ENCODE measurements at regions not wholly inside any gene's neighbourhood (a gene's known extent, or its start where the extent isn't known, plus 50 kb on each side); places are given as distances from the start of the nearest gene placed in this dataset.

GRCh38 chr9:82726424-82727276, 336.3 kb downstream of the RASEF start:
- Histone ChIP-seq H3K4ac (ENCODE audit: low read depth, low read length) (no peak overlapping the region), H2BK20ac (ENCODE audit: low read depth, low read length, poor library complexity, severe bottlenecking) (no peak overlapping the region), H3K79me1 (ENCODE audit: insufficient read depth, low read depth, low read length, poor library complexity, severe bottlenecking) (no peaks in the 10 kb centered on the region), H2BK15ac (ENCODE audit: low read depth, low read length) (no peak overlapping the region), H2BK120ac (ENCODE audit: low read depth, low read length, poor library complexity, severe bottlenecking) (no peak overlapping the region), H3K27me3 (ENCODE audit: insufficient read depth, low read length) (no peaks in the 10 kb centered on the region), H3K9ac (ENCODE audit: extremely low read depth, insufficient read length, low read length) (no peak overlapping the region), H3K18ac (ENCODE audit: insufficient read length, low read depth, low read length) (no peak overlapping the region), H2AFZ (ENCODE audit: low read length) (no peak overlapping the region), H4K91ac (ENCODE audit: insufficient read length, low read depth, low read length) (no peak overlapping the region), H3K79me2 (ENCODE audit: insufficient read depth, low read length) (no peaks in the 10 kb centered on the region), H3K9me3 (ENCODE audit: control insufficient read depth, low read depth, low read length) (no peaks in the 10 kb centered on the region), H4K5ac (ENCODE audit: insufficient read length, low read depth, low read length) (no peak overlapping the region), H3K14ac (ENCODE audit: insufficient read depth, low read length) (no peak overlapping the region), H3K27ac (ENCODE audit: insufficient read length, low read depth, low read length) (no peak overlapping the region), H3K4me2 (ENCODE audit: insufficient read depth, insufficient read length, low read length) (no peak overlapping the region), H2BK5ac (ENCODE audit: insufficient read length, low read length) (no peak overlapping the region), H3K23ac (ENCODE audit: insufficient read length, low read depth, low read length) (no peak overlapping the region), H2AK5ac (ENCODE audit: insufficient read length, low read length) (no peak overlapping the region), H4K8ac (replicated peaks; ENCODE audit: insufficient read length, low read depth, low read length) (no peak overlapping the region), H3T11ph (ENCODE audit: low read length) (no peak overlapping the region), H3K23me2 (ENCODE audit: insufficient read length, low read depth, low read length, poor library complexity, severe bottlenecking) (no peaks in the 10 kb centered on the region), H3K56ac (ENCODE audit: insufficient read length, low read depth, low read length) (no peak overlapping the region), H2BK12ac (ENCODE audit: insufficient read length, low read depth, low read length) (no peak overlapping the region), H3K4me1 (ENCODE audit: insufficient read depth, low read length) (no peaks in the 10 kb centered on the region; the same call in 1 of the 2 replicates), H4K20me1 (ENCODE audit: control insufficient read depth, insufficient read depth, insufficient read length) (no peaks in the 10 kb centered on the region)
- Mint-ChIP-seq H3K4me1 (peaks cover 31% of the 10 kb centered on the region in 2 experiments), H3K9me3 (no peaks in the 10 kb centered on the region), H3K27ac (no peak overlapping the region), H3K4me3 (no peak overlapping the region), H3K27me3 (ENCODE audit: low read depth) (no peaks in the 10 kb centered on the region), H3K36me3 (ENCODE audit: insufficient read depth in 1 of 3, low read depth in 3 of 3) (no peaks in the 10 kb centered on the region)
- no CpG with 5 or more reads among the region's 6 CpGs for WGBS (ENCODE audit: extremely low coverage, insufficient read length, low lambda C conversion rate)
- DNase-seq = no peak
- no peak for TF ChIP-seq CTCF (conservative IDR thresholded peaks at IDR 0.05)
